ENCODE measurements at regions not wholly inside any gene's neighbourhood (a gene's known extent, or its start where the extent isn't known, plus 50 kb on each side); places are given as distances from the start of the nearest gene placed in this dataset.

GRCh38 chr18:34972765-34973414 is 68.3 kb upstream of the MAPRE2 start:
- TF ChIP-seq, protein P1, sequence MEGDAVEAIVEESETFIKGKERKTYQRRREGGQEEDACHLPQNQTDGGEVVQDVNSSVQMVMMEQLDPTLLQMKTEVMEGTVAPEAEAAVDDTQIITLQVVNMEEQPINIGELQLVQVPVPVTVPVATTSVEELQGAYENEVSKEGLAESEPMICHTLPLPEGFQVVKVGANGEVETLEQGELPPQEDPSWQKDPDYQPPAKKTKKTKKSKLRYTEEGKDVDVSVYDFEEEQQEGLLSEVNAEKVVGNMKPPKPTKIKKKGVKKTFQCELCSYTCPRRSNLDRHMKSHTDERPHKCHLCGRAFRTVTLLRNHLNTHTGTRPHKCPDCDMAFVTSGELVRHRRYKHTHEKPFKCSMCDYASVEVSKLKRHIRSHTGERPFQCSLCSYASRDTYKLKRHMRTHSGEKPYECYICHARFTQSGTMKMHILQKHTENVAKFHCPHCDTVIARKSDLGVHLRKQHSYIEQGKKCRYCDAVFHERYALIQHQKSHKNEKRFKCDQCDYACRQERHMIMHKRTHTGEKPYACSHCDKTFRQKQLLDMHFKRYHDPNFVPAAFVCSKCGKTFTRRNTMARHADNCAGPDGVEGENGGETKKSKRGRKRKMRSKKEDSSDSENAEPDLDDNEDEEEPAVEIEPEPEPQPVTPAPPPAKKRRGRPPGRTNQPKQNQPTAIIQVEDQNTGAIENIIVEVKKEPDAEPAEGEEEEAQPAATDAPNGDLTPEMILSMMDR (IDR thresholded peaks at IDR 0.05), result no peak
- no peak for TF ChIP-seq POLR2A (IDR thresholded peaks at IDR 0.05)

Data from thyroid gland (tissue), 4 donors.